ENCODE measurements at regions not wholly inside any gene's neighbourhood (a gene's known extent, or its start where the extent isn't known, plus 50 kb on each side); places are given as distances from the start of the nearest gene placed in this dataset.
"Not testable (repeated sequence)": the region's sequence is repeated elsewhere in the genome, so short reads cannot be mapped to it uniquely, and the experiment has no call there.

- no peak for DNase-seq
These were observed 128.4 kb upstream of the IER5L start for GRCh38 chr9:129306318-129306973.

- no peak for DNase-seq
These were observed 127.2 kb upstream of the IER5L start for GRCh38 chr9:129305246-129305645.

- no peak for DNase-seq
These were observed 123.9 kb upstream of the IER5L start for GRCh38 chr9:129301941-129302340.

GRCh38 chr9:129296195-129296594, 118.1 kb upstream of the IER5L start:
- not testable (repeated sequence) for DNase-seq

- DNase-seq: peak; percentile 8
These were observed 113.0 kb upstream of the IER5L start for GRCh38 chr9:129291041-129291501.

GRCh38 chr9:129290606-129291005, 112.5 kb upstream of the IER5L start:
- peak; percentile 6 for DNase-seq

GRCh38 chr9:129289883-129290282, 111.8 kb upstream of the IER5L start:
- DNase-seq: peak; percentile 1

GRCh38 chr9:129289131-129289731, 111.2 kb upstream of the IER5L start:
- DNase-seq: peak; percentile 11

GRCh38 chr9:129287619-129288305, 109.7 kb upstream of the IER5L start:
- no peak for DNase-seq

- no peak for DNase-seq
These were observed 108.1 kb upstream of the IER5L start for GRCh38 chr9:129285979-129286772.

- DNase-seq: no peak
These were observed 107.3 kb upstream of the IER5L start for GRCh38 chr9:129285382-129285781.

- DNase-seq: peak; percentile 9
These were observed 106.7 kb upstream of the IER5L start for GRCh38 chr9:129284607-129285291.

- DNase-seq: peak; percentile 1
These were observed 105.9 kb upstream of the IER5L start for GRCh38 chr9:129283705-129284606.

GRCh38 chr9:129283291-129283691, 105.2 kb upstream of the IER5L start:
- DNase-seq: no peak

GRCh38 chr9:129282731-129283211, 104.7 kb upstream of the IER5L start:
- no peak for DNase-seq

GRCh38 chr9:129282272-129282671, 104.2 kb upstream of the IER5L start:
- DNase-seq: no peak

- no peak for DNase-seq
These were observed 103.6 kb upstream of the IER5L start for GRCh38 chr9:129281506-129282145.

GRCh38 chr9:129280623-129281271, 102.7 kb upstream of the IER5L start:
- no peak for DNase-seq

GRCh38 chr9:129280236-129280622, 102.2 kb upstream of the IER5L start:
- DNase-seq: no peak

Measured in activated CD8-positive, alpha-beta memory T cell treated with anti-CD3 and anti-CD28 coated beads, Interleukin-2, amount 50 U/mL, for 4 hours (primary cell).